Epithelial cell of proximal tubule (primary cell): ENCODE measurements at regions not wholly inside any gene's neighbourhood (a gene's known extent, or its start where the extent isn't known, plus 50 kb on each side); places are given as distances from the start of the nearest gene placed in this dataset.

Source experiments
- DNase-seq: peaks from one replicate; pipeline ENCODE4 v3.0.0-alpha.2; 2011; ENCODE audit warnings: low read depth
- H3K4me3 ChIP-seq: 2 replicates; pipeline ENCODE4 v1.5.1; 2011; ENCODE audit warnings: low read depth, mild to moderate bottlenecking, low read length
- TF ChIP-seq, protein P1 (sequence below): conservative IDR thresholded peaks from 2 replicates; pipeline ENCODE4 v1.5.1; 2012; ENCODE audit warnings: low read depth, mild to moderate bottlenecking, low read length

DNA sequence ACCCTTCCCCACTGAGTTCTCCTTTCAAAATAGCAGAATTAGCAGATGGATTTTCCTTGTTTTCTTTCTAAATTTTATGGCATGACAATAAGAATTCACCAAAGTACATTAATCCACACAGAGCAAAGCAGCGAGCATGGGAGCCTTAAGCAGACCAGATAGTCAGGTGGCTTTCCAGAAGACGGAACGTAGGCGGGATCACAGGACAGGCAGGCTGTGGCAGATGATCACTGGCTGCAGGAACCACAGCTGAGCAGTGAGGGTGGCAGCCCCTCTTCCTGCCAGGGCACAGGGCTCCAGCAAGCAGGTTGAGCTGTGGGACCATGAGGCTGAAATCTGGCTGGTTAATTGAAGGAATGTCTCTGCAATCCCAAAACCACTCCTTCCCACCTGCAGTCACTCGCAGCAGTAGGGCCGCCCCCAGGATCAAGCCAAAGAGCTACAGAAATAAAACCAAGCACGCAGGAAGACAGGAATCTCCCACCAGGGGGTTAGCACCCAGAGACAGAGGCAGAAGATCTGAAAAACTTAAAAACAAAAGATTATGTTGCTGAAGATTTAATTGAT is 259.9 kb downstream of the EIPR1 start:
- TF ChIP-seq, protein P1, sequence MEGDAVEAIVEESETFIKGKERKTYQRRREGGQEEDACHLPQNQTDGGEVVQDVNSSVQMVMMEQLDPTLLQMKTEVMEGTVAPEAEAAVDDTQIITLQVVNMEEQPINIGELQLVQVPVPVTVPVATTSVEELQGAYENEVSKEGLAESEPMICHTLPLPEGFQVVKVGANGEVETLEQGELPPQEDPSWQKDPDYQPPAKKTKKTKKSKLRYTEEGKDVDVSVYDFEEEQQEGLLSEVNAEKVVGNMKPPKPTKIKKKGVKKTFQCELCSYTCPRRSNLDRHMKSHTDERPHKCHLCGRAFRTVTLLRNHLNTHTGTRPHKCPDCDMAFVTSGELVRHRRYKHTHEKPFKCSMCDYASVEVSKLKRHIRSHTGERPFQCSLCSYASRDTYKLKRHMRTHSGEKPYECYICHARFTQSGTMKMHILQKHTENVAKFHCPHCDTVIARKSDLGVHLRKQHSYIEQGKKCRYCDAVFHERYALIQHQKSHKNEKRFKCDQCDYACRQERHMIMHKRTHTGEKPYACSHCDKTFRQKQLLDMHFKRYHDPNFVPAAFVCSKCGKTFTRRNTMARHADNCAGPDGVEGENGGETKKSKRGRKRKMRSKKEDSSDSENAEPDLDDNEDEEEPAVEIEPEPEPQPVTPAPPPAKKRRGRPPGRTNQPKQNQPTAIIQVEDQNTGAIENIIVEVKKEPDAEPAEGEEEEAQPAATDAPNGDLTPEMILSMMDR: no peak
- no peak overlapping the region for H3K4me3 ChIP-seq

DNA sequence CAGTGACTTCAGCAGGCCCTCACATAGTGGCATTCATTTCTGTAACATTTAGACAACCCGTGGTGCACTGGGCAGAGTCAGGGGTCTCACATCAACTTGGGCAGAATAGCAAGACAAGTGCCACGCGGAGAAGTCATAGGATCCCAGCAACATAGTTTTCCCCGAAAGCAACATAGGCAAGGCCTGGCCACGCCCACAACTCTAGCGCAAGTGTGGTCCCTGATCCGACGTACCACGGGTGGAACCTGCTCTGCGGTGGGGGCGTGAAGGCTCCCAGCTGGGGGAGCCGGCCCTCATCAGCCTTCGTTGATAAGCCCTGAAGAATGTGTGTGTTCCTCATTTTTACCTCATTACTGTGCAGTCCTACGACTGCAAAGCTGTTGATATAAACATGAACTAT is 261.2 kb downstream of the EIPR1 start:
- TF ChIP-seq, protein P1: no peak
- H3K4me3 ChIP-seq: no peak overlapping the region
- no peak for DNase-seq

More for the DNA sequence above, 259.9 kb downstream of the EIPR1 start:
- no peak for DNase-seq

DNA sequence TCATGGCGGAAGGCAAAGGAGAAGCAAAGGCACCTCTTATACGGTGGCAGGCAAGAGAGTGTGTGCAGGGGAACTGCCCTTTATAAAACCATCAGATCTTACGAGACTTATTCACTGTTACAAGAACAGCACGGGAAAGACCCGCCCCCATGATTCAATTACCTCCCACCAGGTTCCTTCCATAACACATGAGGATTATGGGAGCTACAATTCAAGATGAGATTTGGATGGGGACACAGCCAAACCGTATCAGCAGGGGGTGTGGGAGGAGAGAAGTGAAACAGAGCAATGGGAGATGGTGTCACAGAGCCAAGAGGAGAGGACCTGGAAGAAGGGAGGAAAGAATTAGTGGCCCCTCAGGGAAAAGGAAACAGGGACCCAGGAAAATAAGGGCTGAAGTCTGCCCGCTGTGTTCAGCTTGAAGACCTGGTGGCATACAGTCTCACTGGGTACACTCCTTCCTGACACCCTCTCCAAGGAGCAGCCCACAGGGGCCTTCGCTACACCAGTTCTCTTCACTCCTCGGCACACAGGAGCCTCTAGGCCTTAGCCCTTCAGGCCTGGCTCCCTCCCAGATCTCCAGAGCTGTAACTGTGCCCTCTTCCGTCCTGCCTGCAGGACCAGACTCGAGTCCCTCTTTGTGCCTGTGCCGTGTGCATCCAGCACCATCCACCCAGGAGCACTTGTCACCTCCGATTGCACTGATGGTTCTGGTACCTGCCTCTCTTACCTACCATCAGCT is 262.1 kb downstream of the EIPR1 start:
- H3K4me3 ChIP-seq: no peak overlapping the region
- no peak for DNase-seq
- TF ChIP-seq, protein P1: no peak

DNA sequence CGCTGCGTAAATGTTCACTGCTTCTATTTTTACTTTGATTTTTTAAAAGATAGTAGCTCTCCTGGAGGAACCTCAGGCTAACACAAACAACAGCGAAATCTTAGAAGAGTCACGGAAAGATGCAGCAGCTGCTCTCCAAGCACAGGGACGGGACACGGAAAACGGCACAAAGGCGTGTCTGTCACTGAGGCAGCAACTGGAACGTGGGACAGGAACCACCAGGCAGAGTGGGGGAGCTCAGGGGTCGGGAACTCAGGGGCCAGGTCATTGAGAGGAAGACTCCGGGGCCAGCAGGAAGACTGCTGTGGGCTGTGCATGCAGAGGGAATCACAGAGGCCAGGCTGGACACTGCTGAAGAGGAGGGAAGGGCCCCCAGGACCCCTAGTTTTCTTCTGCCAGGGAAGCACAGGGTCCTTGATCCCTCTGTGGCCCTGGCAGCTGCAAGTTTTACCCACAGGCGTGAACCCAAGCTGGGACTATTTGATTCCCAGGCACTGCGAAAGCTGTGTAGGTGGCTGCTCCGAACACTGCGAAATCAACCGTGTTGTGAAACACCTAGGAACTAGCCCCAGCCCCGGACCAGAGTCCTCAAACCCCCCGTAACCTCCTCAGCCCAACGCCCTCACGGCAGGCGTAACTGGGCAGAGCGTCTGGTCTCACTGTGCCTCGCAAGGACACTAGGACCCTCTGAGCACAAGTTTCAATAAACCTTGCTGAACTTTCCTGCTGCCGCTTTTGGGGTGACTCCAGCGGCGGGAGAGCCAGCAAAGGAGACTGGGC is 263.0 kb downstream of the EIPR1 start:
- H3K4me3 ChIP-seq: no peak overlapping the region
- TF ChIP-seq, protein P1: no peak
- no peak for DNase-seq

DNA sequence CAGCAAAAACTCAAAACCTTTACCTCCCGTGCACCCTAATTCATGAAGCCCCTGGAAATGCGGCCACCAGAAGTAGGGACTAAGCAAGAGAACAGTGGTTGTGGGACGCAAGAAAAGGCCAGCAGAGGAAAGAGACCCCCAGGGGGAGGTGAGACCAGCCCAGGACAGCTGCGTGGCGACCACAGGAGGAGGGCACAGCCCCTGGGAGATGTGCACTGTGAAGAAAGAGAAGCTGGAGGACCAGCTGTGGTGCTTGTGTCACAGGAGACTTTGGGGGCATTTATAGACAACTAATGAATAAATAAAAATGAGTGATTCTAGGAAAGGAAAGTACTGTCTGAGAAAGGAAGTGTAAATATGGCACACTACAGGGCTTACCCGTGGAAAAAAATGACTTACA is 263.8 kb downstream of the EIPR1 start:
- TF ChIP-seq, protein P1: no peak
- DNase-seq: no peak
- no peak overlapping the region for H3K4me3 ChIP-seq

DNA sequence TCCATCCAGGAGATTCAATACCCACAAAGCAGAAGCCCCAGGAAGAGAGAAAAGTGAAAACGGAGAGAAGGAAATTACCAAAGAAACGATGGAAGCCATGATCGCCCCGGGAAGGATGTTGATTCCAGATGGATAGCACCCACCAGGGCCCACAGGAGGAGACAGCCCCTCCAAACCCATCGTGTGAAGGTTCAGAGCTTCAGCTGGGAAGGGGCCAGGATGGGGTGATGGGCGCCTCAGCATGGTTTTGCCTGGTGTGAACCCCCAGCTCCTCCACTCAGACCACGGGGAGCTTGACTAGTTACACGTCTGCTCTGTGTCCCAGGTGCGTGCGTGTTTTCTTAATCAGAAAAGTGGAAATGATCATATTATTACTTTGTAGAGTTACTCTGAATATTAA is 264.5 kb downstream of the EIPR1 start:
- DNase-seq: no peak
- no peak overlapping the region for H3K4me3 ChIP-seq
- TF ChIP-seq, protein P1: no peak

DNA sequence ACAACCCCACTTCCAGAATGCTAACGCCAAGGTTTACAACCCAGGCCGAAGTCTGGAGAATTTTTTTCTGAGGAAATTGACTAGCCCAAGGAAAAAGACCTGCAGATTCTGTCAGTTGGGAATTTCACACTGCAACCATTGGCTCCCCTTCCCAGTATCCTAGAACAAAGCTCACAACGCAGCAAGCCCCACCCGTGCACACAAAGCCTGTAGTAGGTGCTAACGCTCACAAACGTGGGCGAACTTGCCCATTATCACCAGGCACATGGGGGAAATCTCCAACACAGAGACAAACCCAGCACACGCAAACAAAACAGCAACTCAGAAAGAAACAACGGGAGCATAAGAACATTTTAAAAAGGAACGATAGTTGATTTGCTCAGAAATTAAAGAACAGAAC is 265.1 kb downstream of the EIPR1 start:
- no peak overlapping the region for H3K4me3 ChIP-seq
- no peak for DNase-seq
- TF ChIP-seq, protein P1: no peak
